Stimulated activated CD8-positive, alpha-beta memory T cell treated with anti-CD3 and anti-CD28 coated beads, Interleukin-4, amount 100 ng/mL, for 4 hours (primary cell): ENCODE measurements at regions not wholly inside any gene's neighbourhood (a gene's known extent, or its start where the extent isn't known, plus 50 kb on each side); places are given as distances from the start of the nearest gene placed in this dataset.
"Not testable (repeated sequence)": the region's sequence is repeated elsewhere in the genome, so short reads cannot be mapped to it uniquely, and the experiment has no call there.

ENCODE experiments used
- DNase-seq, 2 donors: peaks; one replicate each; pipeline ENCODE4 v3.0.0-alpha.2; 2020; ENCODE audit warnings: low read depth in 2 of 2, low spot score in 1 of 2

DNA sequence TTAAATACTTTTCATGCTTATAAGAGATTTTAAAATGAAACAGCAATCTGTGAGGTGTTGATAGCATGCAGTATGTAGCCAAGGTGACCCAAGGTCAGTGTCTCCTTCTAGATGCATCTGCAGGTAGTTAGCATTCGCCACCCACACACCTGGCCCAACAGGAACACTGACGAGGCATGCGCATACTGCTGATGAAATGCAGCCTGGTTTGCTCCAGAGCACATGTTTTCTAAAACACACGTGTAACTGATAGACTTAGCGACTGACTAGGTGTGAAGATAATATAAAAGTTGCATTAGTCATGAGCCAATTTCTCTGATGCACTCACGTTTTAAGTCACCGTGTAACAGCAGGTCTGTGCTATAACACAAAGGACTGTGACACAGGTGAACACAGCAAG, 77.1 kb upstream of the RPS6KA2 start:
- DNase-seq: no peak

DNA sequence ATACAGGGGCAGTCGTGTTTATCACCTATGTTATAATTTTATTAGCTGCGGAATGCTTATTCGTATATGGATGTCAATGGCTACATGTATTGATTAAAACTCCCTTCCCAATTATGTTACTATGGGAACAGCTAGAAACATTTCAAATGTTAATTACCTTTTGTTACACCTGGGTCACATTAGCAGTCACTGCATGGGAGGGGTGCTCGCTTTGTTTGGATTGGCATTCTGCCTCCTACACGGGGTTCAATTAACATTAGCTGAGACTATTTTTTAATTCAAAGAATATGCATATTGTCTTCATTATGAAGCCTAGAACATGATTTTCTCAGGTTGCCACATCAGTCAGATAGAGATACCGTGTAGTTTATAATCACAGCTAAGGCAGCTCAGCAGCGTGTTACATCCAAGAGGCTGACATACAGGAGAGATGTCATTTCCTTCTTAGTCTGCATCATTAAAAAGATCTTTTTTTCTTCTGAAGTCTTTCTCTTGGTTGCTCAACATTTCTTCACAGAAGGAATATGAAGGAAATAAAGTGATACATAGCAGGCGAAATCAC, 76.2 kb upstream of the RPS6KA2 start:
- no peak for DNase-seq

DNA sequence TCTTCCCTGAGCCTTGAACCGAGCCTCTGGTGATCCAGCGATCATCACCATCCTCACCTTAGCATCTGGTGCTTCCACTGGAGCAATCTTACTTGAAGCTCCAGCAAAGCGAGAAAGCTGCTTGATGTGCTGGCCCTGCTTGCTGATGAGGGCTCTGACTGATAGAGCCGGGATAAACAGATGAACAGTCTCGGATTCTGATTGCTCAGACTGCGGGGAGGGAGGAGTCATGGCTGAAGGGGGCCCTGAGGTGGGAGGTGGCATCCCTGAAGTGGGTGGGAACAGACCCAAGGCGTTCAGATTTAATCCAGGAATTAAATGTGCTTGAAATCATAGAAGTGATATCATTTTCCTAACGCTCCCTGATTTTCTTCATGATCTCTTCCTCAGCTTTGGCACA, 74.4 kb upstream of the RPS6KA2 start:
- not testable (repeated sequence) for DNase-seq

DNA sequence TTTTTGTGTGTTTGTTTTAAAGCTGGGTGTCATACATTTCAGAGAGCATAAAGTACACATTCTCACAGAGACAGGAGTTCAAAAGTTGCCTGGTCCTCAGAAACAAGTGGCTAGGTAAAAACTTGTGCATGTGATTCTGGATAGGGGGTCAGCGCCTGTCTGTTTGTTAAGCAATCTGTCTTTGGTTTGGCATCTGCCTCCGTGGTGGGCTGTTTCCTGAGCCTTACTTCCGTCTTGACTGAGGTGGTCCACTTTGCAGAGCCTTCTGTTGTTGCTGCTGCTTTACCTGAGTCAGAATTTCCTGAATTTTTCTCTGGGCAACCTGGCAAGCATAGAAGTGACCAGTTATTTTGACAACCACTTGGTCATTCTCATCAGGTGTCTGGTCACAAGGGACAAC, 73.8 kb upstream of the RPS6KA2 start:
- not testable (repeated sequence) for DNase-seq

DNA sequence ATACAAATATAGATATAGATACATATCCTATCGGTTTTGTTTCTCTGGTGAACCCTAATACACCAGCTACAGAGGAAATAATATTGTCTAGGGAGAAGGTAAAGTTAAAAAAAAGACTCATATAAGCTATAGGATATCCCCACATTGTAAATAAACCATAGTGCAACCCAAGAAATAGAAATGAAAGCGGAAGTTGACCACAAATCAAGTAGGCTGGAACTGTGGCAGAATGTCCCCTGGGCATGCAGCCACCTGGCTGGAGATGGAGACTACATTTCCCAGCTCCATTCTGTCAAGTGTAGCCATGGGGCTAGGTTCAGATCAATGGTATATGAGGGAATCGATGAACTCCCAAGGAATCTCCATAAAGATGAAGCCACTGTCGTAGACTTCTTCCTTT, 70.1 kb upstream of the RPS6KA2 start:
- no peak for DNase-seq

DNA sequence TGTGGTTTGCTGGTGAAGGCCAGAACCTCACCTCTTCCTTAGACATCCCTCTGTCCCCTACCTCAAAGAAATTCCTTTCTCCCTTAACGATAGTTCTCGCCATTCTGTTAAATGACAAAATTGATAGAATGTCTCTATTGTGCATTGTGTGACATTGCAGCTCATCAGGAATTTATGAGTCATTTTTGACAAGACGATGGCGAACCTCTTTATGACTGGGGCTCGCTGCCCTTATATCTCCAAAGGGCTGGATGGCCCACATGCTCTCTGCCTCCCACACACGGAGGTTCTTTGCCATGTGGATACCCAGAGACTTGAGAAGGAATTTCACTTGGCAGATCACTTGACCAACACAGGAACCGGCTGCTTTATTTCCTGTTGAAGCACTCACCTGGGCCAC, 66.8 kb upstream of the RPS6KA2 start:
- DNase-seq: no peak

DNA sequence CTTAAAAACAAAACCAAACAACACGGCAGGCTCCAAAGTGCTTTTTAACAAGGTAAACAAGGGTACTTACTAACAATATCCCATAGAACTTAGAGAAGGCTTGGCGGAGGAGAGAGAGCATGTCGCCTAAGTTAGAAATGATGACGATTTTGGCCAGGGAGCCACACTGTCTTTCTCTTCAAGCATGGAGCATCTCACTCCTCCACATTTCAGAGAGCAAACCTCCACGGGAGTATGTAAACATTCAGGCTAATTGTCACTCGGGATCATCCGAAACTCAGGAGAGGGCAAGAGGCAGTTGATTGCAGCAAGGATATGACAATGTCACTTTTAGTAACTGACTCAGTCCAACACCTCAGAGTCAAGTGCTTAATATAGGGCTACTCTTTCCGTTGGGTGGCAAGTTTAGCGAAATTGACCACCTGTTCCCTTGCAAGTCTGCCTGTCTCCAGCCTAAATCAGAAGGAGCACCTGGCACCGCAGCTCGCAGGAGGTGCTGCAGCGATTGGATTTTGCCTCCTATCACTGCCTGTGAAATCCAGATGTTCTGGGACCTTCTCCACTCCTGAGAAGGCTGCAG, 65.8 kb upstream of the RPS6KA2 start:
- DNase-seq: no peak

DNA sequence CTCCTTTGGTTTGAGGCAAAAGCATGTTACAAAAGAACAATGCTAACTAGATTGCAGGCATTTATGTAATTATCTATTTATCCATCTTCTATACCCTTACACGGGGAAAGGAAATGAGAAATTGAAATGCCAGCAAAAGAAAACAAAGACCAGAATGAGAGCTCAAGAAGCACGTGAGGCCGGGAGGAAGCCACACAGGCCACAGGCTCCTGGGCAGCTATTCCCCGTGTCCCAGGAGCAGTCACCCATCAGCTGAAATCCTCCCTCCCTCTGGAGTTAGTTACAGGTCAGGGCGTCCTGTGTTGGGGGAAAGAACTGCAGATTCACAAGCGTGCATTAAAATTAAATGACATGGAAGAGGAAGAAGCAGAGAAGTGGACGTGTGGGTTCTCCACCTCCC, 64.7 kb upstream of the RPS6KA2 start:
- no peak for DNase-seq

DNA sequence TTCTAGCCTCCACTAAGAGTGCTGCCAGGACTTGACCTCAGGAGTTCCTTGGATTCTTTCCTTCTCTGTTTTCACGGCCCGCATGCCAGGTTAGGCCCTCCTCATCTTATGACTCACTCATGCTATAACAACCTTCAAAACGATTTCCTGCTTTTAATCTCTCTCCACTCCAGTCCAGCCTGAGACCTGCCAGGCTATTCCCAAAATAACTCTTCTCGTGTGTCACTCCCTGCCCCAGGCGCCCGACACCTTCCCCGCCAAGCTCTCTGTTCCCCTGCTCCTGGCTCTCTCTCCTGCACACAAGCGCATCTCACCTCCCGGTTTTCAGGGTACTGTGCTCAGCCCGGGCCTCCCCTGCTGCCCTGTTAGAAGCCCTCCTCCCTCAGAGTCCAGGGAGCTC, 64.1 kb upstream of the RPS6KA2 start:
- DNase-seq: no peak

DNA sequence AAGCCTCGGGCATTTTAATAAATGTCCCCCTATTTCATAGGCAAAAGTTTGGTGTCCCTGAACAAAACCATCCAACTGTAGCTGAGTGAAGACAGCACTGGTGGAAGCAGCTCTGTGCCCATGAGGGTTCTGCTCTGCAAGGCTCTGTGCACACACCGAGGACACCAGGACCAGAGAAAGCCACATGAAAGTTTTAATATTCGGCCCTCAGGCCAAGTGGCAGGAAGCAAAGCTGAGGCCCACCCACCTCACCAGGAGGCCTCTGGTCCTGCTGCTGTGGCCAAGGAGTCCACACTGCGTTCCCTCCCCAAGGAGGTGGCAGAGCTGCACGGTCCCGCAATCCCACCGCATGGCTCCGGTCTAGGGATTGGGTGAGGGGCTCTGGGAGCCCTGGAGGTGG, 62.6 kb upstream of the RPS6KA2 start:
- DNase-seq: no peak

DNA sequence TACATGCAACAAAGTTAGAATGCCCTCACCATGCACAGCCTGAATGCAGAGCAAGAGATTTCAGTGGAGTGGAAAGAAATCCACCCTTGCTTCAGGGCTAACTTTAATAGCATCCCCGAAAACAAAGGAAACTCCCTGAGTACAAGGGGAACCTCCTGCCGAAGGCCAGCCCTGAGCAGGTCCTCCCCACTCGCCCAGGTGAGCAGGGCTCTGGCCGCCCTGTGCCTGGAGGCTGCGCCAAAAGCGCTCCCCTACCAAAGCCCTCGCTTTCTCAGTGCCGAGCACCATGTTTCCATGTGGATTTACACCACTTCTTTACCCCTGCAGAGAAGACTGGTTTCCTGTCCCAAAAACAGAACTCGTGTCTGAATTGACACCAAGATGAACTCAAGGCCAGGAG, 61.9 kb upstream of the RPS6KA2 start:
- DNase-seq: no peak

DNA sequence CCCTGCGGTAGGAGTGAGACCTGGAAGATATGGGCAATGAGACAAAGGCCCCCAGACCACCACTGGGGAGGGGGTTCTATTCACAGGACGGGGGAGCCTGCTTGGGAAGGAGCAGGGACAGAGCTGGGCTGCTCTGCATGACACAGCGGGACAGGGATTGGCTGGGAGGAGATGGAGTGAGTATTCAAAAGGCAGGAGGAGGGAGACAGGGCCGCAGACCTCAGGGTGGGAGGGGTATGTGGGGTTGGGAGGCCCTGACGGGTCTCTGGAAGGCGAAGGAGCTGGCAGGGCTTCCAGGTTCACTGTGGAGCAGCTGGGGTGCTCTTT, 60.8 kb upstream of the RPS6KA2 start:
- no peak for DNase-seq

DNA sequence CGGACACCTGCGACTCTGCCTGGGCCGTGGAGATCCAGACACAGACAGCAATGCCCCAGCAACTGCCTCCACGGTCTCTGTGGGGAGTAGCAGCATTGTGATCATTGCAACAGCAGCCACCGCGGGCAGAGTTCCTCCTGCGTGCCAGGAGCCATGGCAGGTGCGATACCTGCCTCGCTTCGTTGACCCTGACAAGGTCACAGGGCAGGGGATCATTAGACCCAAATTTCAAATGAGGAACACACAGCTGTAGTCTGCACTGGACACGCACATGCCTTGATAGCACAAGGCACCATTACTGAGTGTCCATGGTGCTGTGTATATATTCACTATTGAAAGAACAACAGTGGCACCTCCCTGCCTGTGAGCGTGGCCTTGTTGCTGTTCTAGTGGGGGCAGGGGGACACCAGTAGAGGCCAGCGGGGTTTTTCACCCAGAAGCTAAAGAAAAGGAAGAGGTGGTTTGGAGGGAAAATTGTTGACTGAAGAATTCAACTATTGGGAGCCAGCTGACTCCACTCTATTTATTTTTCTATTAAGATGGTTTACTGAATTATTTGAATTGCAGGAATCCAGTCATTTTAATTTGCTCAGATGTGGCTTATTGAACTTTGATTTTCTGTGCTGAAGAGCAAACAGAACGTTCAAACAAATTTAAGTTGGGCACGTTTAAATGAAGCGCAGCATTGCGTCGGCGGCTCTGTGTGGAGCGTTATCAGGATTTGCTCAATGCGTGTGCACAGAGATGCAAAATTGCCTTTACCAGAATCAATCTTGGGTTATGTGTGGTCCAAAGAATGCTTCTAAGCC, 60.2 kb upstream of the RPS6KA2 start:
- no peak for DNase-seq

DNA sequence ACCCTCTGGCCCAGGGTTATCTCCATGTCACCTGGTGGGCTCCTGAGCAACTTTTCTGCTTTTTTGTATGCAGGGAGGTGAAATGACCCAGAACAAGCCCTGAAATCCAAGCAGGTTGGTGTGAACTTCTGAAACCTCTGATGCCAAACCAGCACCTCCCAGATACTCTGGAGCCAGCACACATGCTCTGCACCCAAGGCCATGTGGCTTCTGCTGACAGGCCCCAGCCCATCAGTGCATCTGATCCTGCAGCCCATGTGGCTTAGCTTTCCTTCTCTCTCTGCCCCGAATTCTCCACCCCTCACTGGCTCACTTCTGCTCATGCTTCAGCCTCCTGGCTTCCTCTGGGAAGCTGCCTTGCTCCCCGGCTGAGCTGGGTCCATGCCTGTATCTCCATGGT, 59.3 kb upstream of the RPS6KA2 start:
- no peak for DNase-seq

DNA sequence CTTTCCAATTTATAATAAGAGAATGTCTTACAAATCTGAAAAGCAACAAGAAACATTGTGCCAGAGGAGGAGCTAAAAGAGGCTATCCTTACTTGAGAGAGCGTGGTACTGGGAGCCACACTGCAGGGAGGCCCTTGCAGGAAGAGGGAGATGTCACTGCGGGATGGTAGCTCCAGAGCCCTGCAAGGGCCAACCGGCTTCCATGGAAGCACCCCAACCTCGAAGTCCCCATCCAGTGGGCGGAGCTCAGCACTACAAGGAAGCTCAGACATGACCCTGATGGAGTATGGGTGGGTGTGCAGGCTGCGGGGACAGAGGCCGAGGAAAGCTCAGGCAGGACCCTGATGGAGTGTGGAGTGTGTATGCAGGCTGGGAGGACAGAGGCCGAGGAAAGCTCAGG, 57.8 kb upstream of the RPS6KA2 start:
- DNase-seq: no peak

DNA sequence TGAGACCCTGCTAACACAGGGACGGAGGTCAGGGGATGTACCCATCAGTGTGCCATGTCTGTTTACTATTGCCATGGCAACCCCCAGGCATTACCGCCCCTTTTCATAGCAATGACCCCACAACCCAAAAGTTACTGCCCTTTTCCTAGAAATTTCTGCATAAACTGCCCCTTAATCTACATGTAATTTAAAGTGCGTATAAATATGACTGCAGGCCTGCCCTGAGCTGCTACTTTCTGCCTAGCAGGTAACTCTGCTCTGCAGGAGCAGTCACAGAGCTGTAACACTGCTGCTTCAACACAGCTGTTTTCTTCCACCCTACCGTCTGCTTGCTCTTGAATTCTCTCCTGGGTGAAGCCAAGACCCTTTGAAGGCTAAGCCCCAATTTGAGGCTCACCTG, 57.1 kb upstream of the RPS6KA2 start:
- DNase-seq: no peak

DNA sequence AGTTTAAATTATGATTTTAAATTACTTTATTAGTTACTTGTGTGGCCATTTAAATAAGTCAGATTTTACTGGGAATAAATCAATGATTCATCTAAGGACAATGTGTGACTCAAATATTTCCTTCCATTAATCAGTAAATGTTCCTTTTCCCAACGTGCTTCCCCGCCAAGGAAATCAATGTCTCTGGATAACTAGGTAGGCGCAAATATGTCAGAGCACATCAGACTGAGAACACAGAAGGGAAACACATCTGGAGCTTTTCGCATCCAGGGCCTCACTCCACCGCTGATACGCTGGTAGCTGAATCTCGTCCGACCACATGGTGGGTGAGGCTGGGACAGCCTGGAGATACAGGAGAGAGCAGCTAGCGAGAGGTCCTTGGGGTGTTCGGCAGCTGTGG, 56.4 kb upstream of the RPS6KA2 start:
- DNase-seq: no peak

DNA sequence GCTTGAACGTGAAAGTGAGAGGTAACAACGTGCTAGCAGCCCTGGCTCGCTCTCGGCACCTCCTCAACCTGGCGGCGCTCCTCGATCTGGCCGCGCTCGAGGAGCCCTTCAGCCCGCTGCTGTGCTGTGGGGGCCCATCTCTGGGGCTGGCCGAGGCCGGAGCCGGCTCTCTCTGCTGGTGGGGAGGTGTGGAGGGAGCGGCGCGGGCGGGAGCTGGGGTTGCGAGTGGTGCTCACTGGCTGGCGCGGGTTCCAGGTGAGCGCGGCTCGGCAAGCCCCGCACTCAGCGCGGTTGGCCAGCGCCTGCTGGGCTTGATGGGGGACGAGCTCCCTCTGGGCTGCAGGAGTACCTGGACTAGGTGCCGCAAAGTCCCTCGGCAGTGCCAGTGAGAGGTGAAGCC, 52.5 kb upstream of the RPS6KA2 start:
- no peak for DNase-seq

DNA sequence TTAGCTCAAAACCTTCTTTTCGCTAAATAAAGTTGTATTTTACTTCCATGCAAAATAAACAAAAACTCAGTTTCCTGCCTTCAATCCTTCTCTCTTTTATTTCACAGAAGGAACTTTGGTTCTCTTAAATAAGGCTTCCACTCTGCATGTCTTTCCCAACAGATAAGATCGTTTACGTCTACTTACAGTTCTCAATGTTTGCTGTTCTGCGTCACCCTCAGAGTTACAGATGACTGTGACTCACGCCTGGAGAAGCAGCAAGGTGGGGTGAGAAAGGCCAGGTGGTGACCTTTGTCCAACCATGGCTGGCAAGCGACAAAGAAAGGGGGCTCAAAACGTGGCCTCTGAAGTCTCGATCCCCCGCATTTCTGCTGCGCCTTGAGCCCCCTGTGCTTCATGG, 51.4 kb upstream of the RPS6KA2 start:
- DNase-seq: no peak

DNA sequence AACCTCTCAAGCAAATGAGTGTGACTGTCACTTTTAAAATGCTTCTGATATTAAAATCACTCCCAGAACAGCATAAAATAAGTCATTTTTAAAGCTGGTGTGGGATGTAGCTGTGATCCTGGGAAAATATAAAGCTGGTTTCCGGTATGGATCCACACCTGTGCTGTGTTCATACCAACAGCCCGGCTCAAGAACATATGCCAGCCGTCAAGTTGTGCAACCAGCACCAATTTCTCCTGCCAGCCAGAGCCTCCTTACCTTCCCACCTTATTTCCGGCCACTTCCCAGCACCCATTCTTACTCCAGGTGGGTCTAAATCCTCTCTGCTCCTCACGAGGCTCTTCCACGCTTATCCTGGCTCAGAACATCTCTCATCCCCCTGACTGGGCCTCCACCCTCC, 50.9 kb upstream of the RPS6KA2 start:
- no peak for DNase-seq
